Sigmoid colon (tissue), 4 donors: ENCODE measurements at regions not wholly inside any gene's neighbourhood (a gene's known extent, or its start where the extent isn't known, plus 50 kb on each side); places are given as distances from the start of the nearest gene placed in this dataset.

Source experiments
- EP300 ChIP-seq, 4 donors: sonication (generic); formaldehyde crosslinking; IDR thresholded peaks; one replicate each; pipeline ENCODE4 v1.6.1; 2017; ENCODE audit warnings: antibody characterized with exemption in 4 of 4
- POLR2A ChIP-seq, 2 donors: fragments of 450-650 bp; IDR thresholded peaks; one replicate each; pipeline ENCODE4 v1.6.1; 2016; ENCODE audit warnings: antibody characterized with exemption in 2 of 2, mild to moderate bottlenecking in 2 of 2, moderate library complexity in 2 of 2

DNA sequence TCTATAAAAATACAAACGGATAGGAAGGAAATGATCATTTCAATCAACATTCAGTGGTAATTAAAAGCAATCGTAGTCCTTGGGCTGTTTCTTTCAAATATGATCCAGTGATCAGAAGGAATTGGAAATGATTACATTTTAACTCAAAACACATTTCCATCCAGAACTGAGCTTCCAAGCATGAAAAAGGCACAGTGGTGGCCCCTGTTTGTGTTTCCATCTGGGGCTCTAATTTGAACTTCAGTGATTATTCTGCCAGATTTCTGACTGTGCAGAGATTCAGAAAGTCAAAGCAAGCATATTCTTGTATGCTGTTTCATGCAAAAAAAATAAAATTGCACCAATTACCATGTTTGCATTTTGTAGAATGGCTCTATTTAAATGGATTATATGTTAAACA, 157.0 kb upstream of the LMNTD1 start:
- TF ChIP-seq EP300 (IDR thresholded peaks at IDR 0.05) (no peak), POLR2A (IDR thresholded peaks at IDR 0.05) (no peak)
